ENCODE measurements at regions not wholly inside any gene's neighbourhood (a gene's known extent, or its start where the extent isn't known, plus 50 kb on each side); places are given as distances from the start of the nearest gene placed in this dataset.

- TF ChIP-seq CTCF (IDR thresholded peaks at IDR 0.05) (no peak), FOXJ3 (CRISPR knock-in tag; IDR thresholded peaks at IDR 0.05; ENCODE audit: borderline replicate concordance) (no peak), ATF3 (CRISPR knock-in tag; conservative IDR thresholded peaks at IDR 0.05) (no peak)
These were observed 646.5 kb downstream of the SATB2 start for GRCh38 chr2:198811198-198811597.

All from WTC11 (cell line).